NCI-H524 (cell line): ENCODE measurements at regions not wholly inside any gene's neighbourhood (a gene's known extent, or its start where the extent isn't known, plus 50 kb on each side); places are given as distances from the start of the nearest gene placed in this dataset.
A peak's percentile ranks its signal among the peaks of the same experiment; 100 is the strongest.

Experiments used
- DNase-seq, 2 experiments: peaks; one replicate each; lab custom pipeline; 2025; lab: John Stamatoyannopoulos, UW

DNA sequence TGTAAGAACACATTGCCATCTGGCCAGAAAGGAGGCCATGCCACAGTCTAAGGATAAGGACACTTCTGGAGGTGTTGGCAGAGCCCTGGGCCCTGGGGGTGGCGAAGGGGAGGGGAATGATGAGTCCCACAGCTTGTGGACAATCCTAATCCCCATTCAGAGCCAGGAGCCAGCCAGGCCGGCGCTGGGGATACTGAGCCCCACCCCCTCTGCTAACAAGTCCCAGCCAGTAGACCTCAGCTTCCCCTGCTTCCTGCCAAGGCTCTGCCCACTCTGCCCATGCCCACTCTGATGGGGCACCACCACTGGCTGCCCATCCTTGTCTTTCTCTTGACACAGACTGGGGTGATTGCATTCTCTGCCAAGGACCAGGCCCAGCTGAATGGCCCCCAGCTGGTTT is 71.9 kb downstream of the NAV1 start:
- DNase-seq: peak; percentile 96

DNA sequence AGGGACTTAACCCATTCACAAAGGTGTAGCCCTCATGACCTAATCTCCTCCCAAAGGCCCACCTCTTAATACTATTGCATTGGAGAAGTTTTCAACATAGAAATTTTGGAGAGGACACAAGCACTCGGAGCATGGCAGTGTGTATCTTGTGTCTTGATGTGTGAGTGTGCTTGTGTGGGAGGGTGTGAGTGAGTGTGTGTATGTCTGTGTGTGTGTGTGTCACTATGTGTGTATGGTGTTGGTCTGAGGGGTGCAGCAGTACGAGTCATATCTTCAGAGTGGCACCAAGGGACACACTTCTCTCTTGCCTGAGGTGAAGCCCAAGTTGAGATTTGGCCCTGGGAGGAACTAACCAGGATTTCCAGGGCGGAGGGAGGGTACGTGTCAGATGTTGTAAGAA is 73.7 kb downstream of the NAV1 start:
- no peak for DNase-seq

GRCh38 chr1:201614262-201615015 is 75.5 kb downstream of the NAV1 start:
- no peak for DNase-seq

DNA sequence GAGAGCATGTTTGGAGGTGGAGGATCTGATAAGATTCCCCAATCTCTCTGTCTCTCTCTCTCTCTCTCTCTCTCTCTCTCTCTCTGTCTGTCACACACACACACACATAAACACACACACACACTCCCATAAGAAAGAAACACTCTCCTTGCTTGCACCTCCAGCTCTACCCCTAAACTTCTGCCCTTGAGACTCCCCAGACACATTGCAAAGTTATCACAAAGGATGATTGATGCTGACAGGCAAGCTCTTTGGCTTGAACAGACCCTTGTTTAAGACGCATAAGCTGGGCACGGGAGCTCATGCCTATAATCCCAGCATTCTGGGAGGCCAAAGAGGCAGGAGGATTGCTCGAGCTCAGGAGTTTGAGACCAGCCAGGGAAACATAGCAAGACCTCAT is 78.2 kb downstream of the NAV1 start:
- DNase-seq: no peak

GRCh38 chr1:201618389-201618788 is 79.5 kb downstream of the NAV1 start:
- no peak for DNase-seq

DNA sequence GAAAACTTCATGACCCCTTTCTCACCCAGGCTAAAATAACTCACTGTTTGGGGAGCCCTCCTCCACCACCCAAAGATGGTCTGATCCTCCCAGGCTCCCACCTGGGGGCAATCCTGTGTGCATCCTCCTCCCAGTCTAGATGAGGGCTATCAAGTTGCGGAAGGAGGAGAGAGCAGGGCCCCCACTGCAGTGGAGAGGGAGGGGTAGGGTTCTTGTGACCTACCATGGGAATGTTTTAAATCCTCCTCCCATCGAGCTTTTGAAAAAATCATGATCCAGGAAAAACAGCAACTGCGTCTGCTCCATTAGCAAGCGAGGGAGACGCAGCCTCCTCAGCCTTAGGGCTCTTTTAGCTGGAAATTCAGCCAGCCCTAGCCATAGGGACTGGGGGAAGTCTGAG is 80.0 kb downstream of the NAV1 start:
- DNase-seq: no peak

DNA sequence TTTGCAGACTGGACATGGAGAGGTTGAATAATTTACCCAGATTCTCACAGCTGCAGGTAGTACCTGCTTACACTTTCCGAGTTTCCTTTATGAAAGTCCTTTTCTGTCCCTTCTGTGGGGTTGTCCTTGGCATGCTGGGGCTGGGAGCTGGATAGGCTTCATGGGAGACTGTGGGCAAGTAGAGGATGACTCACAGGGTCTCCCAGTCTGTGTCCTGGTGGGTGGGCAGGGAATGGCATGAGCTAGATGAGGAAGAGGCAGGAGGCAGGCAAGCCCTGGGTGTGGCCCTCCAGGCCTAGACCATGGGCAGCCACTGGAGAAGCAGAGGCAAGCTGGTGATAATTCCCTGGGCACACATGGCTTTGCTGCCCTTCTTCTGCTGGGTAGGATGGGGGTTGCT is 80.6 kb downstream of the NAV1 start:
- DNase-seq: no peak

DNA sequence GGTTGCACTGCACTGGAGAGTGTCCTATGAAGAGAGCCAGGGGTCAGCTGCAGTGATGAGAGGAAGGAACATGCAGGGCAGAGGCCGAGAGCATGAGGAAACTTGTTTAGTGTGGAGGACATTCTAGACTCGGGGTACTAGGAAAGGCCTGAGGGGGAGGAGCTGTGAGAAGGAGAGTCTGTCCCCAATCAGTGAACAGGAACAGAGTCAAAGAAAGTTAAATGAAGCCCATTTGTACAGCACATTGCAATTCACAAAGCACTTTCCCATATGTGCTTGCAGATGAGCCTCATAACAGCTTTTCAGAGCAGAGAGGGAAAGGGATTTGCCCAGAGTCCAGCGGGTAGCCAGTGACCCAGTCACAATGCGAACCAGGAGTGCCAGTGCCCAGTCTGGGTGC is 83.4 kb downstream of the NAV1 start:
- no peak for DNase-seq

DNA sequence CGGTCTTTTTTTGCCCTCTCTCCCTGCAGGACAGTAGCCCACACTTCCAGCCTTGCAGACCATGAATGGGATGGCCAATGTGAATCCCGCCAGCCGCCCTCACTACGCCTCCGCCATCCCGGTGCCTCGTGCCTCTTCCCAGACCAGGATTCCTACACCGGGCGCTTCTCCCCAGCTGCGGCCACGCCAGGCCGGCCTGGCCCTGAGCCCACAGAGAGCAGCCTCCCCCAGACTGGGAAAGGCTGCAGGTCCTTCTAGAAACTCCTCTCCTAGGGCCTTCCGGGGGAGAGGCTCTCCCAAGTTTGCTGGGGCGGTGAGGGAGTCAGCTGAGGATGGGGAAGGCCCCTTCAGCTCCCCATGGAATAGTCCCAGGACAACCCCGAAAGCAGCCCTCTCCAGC is 83.9 kb downstream of the NAV1 start:
- DNase-seq: no peak

- no peak for DNase-seq
Measured at GRCh38 chr1:201624741-201625225, 85.9 kb downstream of the NAV1 start.

DNA sequence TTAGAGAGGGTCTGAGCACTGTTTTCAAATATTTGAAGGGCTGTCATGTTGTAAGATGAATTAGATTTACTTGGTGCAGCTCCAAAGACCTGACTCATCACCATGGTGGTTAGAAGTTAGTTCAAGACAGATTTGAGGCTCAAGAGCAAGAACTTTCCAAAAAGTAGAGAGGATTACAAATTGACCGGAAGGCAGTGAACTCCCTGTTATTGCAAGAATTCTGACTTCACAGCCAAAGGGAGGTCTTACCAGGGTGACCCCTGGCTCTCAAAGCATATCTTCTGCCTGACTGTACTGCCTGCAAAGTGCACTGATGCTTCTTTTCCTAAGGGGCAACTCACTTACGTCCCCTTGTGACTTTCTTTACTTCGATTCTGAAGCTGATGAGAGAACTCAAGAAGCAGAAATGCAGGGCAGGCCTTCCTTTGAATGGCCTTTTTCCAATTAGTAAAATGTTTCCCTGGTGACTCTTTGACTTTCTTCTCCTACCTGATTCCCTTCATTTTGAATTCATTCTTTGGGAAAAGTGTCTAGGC is 86.4 kb downstream of the NAV1 start:
- no peak for DNase-seq

- no peak for DNase-seq
Measured at GRCh38 chr1:201625851-201626251, 86.9 kb downstream of the NAV1 start.

GRCh38 chr1:201626629-201627275 is 87.8 kb downstream of the NAV1 start:
- no peak for DNase-seq

- no peak for DNase-seq
Measured at GRCh38 chr1:201628490-201628889, 89.6 kb downstream of the NAV1 start.

DNA sequence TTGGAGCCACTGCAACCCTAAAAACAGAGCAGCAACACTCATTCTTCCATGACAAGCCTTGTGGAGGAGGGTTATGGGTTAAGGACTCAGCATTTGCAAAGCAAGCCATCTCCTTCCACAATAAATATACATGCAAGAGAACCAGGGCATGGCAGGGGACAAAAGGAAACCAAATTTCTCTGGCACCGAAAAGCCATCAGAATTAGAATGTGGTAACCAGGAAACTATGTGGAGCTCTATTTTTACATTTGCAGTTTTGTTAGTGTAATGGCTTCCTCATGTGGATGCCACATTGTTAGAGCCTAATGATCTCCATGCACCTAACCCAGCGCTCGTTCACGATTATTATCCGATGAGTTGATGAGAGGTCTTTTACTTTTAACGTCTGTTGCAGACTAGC is 91.7 kb downstream of the NAV1 start:
- DNase-seq: no peak

- no peak for DNase-seq
Measured at GRCh38 chr1:201631037-201631436, 92.1 kb downstream of the NAV1 start.

DNA sequence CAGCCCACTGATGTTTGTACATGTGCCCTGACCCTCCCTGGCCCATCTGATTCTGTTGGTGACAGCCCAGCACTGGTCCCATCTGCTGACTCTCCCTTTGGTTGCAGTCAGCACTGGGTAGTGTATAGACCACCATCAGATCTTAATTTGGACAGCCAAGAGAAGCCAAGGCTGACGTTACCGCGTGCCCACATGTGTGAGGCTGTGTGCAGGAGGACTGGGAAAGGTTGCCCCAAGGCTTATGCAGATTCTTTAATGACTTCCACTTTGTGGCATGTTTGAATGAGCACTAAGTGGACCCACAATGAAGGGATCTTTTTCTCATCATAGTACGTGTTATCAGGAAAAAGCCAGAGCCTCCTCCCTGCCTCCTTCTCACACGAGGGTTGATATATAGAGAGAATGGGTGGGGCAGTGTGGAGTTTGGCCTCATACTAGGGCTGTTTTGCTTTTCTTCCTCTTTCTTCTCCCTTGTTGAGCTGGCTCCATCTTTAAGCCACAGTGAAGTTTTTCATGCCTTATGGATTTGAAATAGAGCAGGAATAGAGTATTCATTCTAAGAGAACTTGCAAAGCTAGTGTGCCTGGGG is 93.5 kb downstream of the NAV1 start:
- DNase-seq: no peak

DNA sequence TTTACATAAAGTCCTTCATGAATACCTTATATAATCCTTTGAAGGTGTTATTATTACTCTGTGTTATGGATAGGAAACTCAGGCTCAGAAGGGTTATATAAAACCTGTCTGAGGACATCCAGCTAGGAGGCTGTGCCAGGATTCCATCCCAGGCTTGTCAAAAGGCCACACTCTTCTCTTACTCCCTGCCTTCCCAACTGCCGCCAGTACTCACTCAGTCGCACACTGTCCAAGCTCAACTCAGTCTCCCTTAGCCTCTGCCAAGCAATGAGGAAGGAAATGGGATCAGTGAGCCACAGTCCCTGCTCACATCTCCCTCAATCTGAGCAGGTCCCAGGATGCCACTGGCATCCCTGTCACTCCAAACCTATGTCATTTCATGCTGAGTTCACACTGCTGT is 94.4 kb downstream of the NAV1 start:
- no peak for DNase-seq

- peak; percentile 73 to 90 for DNase-seq
Measured at GRCh38 chr1:201633811-201634210, 94.9 kb downstream of the NAV1 start.

DNA sequence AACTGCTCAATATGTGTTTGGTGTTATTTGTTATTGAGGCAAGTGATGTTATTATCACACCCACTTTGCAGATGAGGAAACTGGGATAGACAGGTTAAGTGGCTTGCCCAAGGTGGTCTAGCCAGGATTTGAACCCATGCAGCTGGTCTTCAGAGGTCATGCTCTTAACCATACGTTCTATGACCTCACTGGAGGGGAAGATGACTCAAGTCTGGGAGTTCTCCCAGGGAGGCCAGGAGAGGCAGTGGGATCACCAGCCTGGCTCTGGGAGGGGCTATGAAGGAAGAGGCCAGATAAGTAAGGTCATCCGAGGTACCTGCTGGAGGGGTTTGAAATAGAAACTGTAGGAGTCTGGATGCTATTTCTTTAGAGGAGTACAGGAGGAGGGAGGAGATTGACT is 95.3 kb downstream of the NAV1 start:
- DNase-seq: no peak

DNA sequence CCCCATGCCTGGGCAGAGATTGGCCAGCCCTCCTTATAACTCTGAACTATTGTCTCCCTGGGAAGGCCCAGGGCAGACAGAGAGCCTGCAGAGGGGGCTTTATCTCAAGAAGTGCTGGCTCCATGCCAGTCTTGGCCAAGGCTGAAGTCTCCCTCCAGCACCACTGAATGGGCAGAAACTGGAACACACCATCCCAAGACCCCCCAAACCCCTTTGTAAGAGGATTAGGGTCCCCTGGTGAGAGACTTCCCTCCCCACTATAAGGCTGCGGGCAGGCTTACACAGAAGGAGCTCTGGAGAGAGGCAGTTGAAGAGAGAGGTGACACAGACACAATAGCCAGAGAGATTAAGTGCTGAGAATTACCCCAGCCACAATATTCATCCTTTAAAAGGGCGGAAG is 97.2 kb downstream of the NAV1 start:
- DNase-seq: peak in 1 of 2 experiments; percentile 44

DNA sequence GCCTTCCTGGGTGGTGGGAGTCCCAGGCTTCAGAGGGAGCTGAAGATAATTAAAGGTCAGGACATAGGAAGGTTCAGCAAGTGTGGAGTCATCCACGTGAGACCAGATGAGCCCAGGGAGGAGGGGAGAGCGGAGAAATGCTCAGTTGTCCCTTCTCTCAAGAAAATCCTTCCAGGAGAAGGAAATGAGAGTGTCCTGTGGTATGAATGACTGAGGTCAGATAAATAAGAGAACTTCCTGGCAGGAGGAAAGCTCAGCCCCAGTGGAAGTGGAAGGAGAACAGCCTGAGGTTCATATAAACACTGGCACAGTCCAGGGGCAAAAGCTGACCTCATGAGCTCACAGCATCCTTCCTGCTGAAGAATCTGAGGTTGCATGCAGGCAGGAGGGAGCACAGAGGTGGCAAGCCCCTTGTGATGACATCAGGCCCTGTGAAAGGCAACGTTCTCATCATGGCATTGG is 97.6 kb downstream of the NAV1 start:
- DNase-seq: no peak
